ENCODE measurements at regions not wholly inside any gene's neighbourhood (a gene's known extent, or its start where the extent isn't known, plus 50 kb on each side); places are given as distances from the start of the nearest gene placed in this dataset.

GRCh38 chr1:5367306-5367705 lies 624.9 kb downstream of the NPHP4 start:
- no peak for DNase-seq

DNA sequence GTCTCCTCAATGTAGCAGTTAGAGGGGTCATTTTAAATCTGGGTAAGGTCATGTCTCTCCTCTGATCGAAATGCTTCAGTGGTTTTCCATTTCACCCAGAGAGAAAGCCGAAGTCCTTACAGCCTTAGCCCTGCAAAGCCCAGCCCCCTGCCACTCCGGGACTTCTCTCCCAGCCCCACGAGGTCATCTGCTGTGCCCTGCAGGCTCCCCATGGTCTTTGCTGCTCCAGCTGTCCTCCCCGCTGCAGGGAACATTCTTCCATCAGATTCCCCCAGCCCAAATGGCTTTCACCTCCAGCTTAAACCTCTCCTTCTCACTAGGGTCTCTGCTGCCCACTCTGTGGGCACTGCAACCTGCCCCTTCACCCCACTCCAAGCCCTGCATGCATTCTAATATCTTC lies 626.5 kb downstream of the NPHP4 start:
- DNase-seq: no peak

- no peak for DNase-seq
Observed at GRCh38 chr1:5364591-5364990, 627.6 kb downstream of the NPHP4 start.

DNA sequence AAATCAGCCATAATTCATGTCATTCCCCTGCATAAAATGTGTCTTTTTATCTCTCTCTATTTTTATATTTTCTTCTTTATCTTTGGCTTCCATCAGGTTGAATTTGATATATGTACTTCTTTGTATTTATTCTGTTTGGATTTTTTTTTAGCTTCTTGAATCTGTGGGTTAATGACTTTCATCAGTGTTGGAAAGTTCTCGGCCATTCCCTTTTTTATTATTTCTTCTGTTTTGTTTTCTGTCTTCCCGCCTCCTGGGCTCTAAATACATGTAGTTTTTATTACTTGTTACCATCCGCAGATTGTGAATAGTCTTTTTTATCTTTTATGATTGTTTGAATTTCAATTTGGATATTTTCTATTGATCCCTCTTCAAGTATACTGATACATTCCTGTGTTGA lies 637.5 kb downstream of the NPHP4 start:
- DNase-seq: no peak

DNA sequence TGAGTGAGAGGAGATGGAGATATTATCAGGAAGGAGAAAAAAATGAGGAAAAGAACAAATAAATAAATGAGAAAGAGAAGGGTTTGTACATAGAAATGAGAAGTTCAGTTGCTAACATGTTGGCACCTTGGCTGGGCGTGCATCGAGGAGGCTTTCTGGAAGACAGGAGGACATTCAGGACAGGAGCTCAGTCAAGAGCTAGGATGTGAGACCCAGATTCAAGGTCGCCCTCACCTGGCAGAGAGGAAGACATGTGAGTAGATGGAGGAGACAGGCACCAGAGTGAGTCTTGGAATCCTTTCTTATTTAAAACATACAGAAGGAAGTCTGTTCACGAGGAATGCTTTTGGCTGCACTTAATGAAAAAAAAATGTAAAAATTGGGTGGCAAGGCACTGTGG lies 640.9 kb downstream of the NPHP4 start:
- no peak for DNase-seq

GRCh38 chr1:5349526-5349925 lies 642.7 kb downstream of the NPHP4 start:
- no peak for DNase-seq

- DNase-seq: no peak
Observed at GRCh38 chr1:5348732-5349465, 643.3 kb downstream of the NPHP4 start.

- no peak for DNase-seq
Observed at GRCh38 chr1:5347726-5348125, 644.5 kb downstream of the NPHP4 start.

DNA sequence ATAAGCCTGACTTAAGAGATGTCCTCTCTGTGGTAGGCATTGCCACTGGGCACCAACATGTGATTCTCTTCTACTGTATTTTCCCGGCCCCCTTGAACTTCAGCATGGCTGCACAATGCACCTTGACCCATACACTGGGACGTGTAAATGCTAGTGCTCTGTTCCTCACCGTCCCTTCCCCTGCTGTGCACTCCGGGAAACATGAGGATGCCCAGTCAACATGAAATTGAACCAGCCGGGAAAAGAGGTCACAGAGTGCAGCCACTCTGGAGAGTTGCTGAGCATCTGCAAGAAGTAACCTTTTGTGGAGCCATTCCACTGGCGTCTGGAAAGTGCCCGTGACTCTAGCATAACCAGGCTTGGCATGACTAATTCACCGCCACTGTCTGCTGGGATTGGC lies 646.7 kb downstream of the NPHP4 start:
- no peak for DNase-seq

- no peak for DNase-seq
Observed at GRCh38 chr1:5343256-5344020, 648.8 kb downstream of the NPHP4 start.

DNA sequence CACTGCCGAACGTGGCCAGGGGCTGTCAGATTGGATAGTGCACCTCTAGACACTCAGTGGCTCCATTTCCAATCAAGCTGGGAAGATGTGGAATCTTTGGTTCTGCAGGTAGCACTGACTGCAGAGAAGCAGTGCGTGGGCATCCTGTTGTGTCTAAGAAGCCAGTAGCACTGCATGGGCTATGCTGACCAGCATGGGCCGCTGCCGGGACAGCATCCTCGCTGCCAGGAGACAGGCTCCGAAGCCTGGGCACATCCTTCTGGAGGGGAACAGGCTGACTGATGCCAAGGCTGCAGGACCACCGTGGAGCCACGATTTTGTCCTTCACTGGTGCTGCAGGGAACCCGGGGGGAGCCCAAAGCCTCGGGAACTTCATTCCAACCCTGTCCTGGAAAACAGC lies 649.4 kb downstream of the NPHP4 start:
- no peak for DNase-seq

DNA sequence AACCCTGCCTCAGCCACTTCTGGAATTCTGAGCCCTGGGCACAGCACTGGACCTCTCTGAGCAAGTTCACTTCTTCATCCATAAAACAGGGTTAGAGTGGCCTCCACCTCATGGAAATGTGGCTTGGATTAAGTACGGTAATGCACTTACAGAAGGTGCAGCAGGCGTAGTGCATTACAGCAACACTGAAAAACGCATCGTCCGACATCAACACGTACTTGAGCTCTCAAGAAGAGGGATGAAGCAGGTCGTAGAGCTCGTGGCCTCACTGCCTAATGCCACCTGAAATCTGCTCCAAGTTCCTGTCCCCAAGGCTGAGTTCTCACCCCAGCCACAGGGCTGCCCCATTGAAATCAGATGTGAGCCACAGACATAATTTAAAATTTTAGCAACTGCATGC lies 650.1 kb downstream of the NPHP4 start:
- no peak for DNase-seq

DNA sequence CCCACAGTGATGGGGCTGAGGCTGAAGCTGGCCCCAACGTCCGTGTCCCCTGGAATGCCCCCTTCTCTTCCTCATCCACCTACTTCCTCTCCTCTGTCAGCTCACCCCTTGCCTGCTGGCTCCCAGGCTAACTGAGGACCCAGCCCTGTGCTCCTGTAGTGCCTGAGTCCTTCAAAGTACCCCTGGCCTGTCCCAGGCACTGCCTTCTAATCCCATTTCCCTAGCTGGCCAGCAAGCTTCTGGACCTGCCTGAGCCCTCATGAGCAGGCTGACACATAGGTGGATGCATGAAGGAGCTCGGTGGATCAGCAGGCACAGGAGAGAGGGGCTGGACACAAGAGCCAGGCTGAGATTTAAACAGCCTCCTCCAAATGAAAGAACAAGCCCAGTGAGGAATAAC lies 650.8 kb downstream of the NPHP4 start:
- no peak for DNase-seq

GRCh38 chr1:5340560-5341130 lies 651.6 kb downstream of the NPHP4 start:
- no peak for DNase-seq

DNA sequence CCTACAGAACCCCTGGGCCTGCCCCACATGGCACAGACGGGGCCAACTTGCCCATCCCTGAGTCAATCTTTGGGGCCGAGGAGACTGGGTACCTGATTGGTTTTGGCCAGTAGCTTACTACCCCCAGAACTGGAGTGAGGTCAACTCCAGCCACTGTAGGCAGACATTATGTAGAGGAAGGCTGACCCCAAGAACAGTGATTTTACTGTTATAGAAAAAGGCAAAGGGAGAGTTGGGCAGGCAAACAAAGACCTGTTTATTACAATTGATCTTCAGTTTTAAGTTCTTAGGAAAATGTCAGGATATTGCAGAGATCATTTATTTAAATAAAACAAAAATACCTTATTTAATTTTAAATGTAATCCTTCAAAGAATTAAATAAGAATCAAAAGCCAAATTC lies 653.8 kb downstream of the NPHP4 start:
- DNase-seq: no peak

GRCh38 chr1:5333291-5333690 lies 658.9 kb downstream of the NPHP4 start:
- DNase-seq: no peak

GRCh38 chr1:5331101-5331500 lies 661.1 kb downstream of the NPHP4 start:
- DNase-seq: no peak

GRCh38 chr1:5329068-5329739 lies 663.0 kb downstream of the NPHP4 start:
- no peak for DNase-seq

- DNase-seq: no peak
Observed at GRCh38 chr1:5324883-5325282, 667.3 kb downstream of the NPHP4 start.

- DNase-seq: no peak
Observed at GRCh38 chr1:5318143-5318816, 663.9 kb downstream of the AJAP1 start.

DNA sequence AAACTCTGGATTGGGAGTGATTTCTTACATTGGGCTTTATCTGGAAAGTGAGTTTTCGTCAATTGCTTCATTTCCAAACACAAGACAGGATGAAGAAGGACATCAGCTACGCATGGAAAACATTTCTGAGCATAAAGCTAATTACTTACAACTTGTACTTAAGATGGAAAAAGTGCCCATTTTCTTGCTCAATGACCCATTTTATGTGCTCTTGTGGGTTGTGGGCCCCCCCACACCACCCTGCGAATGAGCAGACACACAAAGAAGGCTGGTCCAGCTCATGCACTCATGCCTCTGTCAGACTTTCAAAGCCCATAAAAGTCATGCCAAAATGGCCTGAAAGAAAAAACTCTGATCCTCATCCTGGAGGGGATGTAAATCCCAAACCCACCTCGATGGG lies 663.0 kb downstream of the AJAP1 start:
- no peak for DNase-seq

GRCh38 chr1:5312862-5313261 lies 658.5 kb downstream of the AJAP1 start:
- DNase-seq: no peak

DNA sequence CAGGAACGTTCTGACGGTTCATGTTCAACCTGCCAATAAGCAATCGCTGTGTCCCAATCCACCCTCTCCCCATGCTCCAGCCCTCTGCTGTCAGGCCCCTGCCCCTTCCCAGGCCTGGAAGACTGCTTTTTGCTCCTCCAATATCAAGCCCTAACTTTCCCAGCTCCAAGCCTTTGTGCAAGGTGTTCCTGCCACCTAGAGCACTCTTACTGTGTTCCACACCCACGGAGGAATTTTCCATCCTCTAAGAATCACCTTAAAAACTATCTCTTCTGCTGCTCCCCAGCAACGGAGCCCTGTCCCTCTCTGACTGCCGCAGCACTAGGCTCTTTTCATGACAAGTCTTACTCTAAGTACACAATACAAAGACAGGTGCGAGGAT lies 657.9 kb downstream of the AJAP1 start:
- DNase-seq: no peak
